NCI-H2227 treated with DMSO at 0.1 percent for 48 hours (cell line): ENCODE measurements at regions not wholly inside any gene's neighbourhood (a gene's known extent, or its start where the extent isn't known, plus 50 kb on each side); places are given as distances from the start of the nearest gene placed in this dataset.
"Not testable (repeated sequence)": the region's sequence is repeated elsewhere in the genome, so short reads cannot be mapped to it uniquely, and the experiment has no call there.

Source experiments
- DNase-seq: peaks from one replicate; lab custom pipeline; 2025; lab: John Stamatoyannopoulos, UW

GRCh38 chr2:39929531-39929930, 150.5 kb upstream of the THUMPD2 start:
- DNase-seq, result no peak

DNA sequence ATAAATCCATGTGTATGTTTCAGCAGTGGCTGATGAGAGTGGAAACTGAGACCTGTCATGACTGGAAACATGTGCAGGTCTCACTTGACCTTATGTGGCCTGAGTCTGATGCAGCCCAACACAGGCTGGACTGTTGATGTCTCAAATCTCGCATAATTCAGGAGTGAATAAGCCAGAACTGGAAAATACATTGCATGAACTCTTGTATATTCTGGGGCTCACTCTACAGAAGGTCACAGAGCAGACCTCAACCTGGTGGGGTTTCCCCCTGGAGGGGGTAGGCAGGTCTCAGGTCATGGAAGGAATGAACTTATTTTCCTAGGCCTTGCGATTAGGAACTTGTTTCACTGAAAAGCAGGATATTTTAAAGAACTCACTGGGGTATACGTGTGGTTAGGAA, 146.3 kb upstream of the THUMPD2 start:
- DNase-seq, result no peak

GRCh38 chr2:39923455-39923854, 144.4 kb upstream of the THUMPD2 start:
- no peak for DNase-seq

- no peak for DNase-seq
These were observed 143.8 kb upstream of the THUMPD2 start for GRCh38 chr2:39922679-39923405.

- no peak for DNase-seq
These were observed 141.3 kb upstream of the THUMPD2 start for GRCh38 chr2:39920307-39920801.

DNA sequence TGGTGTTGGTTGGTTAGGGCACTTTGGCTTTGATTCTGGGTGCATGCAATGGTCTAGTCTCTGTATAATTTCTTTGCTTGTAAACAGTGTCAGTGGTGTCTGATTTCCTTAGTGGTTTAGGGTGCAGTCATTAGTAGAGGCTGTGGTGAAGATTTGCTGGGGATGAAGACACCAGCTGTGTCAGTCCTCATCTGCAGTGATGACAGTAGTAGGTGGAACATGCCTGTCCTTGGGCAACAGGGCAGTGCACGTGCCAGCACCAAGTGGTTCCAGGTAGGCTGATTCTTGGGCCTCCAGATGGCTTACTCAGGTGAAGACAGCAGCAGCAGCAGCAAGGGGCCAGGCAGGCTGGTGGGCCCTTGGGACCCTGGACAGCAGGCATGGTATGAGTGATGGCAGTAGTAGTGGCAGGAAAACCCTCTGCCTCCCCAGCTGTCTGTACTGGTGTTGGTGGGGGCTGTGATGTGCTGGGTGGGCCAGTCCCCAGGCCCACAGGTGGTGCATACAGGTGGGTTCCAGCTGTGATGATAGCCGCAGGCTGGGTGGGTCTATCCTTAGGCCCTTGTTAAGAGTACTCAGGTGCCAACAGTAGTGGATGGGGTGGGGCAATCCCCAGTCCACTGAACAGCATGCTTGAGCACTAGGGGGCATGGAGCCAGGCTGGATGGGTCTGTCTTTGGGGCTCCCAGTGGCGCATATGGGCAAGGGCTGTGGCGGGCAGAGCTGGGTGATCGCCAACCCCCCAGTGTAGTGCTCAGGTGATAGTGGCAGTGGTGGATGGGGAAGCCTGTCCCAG, 140.7 kb upstream of the THUMPD2 start:
- DNase-seq, result no peak

DNA sequence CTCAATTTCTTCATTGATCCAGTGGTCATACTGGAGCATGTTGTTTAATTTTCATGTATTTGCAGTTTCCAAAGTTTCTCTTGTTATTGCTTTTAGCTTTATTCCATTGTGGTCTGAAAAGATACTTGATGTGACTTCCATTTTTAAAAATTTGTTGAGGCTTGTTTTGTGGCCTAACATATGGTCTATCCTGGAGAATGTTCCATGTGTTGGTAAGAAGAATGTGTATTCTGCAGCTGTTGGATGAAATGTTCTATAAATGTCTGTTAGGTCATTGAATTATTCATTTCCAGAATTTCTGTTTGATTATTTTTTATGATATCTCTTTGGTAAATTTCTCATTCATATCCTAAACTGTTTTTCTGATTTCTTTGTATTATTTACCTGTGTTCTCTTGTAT, 139.8 kb upstream of the THUMPD2 start:
- DNase-seq, result no peak

- not testable (repeated sequence) for DNase-seq
These were observed 138.3 kb upstream of the THUMPD2 start for GRCh38 chr2:39917371-39917770.

DNA sequence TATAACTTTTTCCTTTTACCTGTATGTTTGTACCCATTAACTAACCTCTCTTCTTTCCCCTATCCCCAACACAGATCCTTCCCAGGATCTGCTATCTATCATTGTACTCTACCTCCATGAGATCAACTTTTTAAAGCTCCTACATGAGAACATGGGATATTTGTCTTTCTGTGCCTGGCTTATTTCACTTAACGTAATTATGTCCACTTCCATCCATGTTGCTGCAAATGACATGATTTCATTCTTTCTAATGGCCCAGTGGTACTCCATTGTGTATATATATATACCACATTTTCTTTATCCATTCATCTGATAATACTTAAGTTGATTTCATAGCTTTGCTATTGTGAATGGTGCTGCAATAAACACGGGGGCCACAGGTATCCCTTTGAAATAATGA, 135.9 kb upstream of the THUMPD2 start:
- no peak for DNase-seq

DNA sequence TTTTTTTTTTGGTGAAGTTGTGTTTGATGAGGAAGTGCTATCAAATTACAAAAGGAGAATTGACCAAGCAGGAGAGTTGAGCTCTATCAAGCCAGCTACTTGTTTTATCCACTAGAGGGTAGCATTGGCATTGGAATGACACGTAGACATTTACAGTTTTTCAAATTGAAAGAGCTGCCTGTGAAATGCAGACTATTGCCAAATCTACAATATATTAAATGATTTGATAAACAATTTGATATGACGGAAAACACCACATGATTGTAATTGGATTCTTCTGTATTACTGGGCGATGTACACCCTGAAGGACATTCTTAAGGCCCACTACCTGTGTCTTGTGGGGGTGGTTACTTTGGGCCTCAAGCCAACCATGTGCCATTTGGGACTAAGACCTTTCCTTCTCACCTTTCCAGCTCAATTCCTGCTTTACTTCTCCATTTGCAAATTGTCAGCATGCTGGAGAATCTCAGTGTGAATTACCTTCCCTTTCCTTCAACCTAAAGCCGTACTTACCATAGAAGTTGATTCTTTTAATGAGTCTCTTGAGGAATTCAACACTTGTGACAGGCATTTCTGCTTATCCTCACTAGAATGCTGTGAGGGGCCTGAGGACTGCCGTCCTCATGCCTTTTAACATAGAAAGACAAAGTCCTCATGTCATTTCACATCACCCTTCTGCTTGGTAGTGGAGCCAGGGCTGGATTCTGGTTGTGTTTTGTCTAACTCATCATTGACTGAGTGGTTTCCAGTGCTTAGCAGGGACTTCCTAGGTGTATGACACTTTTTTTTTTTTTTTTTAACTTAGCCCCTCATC, 134.8 kb upstream of the THUMPD2 start:
- DNase-seq, result peak; percentile 84

DNA sequence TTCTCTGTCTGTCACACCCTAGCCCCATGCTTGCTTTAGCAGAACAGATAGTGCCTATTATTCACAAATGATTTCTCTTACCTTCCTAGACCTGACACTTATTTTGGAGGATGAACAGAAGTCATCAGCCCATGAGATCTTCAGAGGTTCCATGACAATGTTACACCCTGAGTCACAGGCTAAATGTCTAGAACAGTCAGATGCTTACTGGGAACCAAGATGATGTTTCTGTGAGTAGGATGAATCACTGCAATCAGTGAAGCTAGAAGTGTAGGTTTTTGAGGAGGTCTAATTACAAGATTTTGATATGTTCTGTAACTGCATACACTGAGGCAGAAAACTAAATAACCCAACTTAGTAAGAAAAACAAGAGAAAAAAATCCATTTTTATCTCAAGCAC, 123.0 kb upstream of the THUMPD2 start:
- no peak for DNase-seq

- no peak for DNase-seq
These were observed 119.9 kb upstream of the THUMPD2 start for GRCh38 chr2:39898934-39899333.

DNA sequence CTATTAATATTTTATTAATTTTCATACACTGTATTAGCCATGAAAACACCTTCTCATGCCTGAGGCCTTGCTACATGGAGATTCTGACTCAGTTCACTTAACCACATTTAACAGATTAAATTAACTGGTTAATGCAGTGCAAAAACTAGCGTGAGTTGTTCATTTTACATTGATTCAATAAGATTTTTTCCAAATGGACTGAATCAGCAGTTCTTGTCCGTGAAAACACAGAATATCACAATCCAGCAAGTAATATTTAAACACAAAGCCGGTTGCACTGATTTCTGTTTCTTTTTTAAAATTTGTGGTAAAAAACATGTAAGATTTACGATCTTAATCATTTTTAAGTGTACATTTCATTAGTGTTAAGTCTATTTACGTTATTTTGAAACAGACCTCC, 118.2 kb upstream of the THUMPD2 start:
- no peak for DNase-seq

DNA sequence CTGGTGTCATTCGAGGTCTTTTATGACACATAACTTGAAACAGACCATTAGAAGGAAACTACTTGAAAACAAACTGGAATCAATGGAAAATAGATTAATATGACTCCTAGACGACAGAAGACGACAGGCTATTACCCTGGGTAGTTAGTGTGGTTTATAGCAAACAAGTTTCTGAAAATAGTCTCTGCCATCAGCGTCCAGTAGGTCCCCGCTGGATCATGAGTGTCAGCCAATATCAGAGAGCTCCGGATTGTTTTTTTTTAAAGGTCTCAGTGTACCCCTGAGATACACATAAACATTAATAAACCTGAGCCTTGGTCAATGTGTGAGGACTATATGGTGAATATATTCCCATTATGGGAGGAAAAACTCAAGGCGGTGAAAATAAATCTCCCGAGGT, 115.0 kb upstream of the THUMPD2 start:
- DNase-seq, result no peak

DNA sequence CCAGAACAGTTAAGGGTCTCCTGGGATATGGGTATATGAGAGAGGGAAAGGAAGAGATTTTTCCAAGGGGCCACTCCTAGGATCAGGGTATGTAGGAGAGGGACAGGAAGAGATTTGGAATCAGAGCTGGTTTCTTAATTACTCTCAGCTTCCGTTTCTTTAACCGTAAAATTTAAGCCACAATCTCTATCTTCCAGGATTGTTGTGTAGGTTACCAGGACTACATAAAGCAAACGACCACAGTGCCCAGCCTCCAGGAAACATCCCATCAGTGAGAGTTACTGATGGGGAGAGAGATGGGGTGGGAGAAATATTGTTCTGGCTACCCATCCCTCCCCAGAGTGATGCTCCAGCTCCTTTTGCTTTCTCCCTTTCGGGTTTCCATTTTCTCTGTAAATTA, 114.6 kb upstream of the THUMPD2 start:
- DNase-seq, result no peak

DNA sequence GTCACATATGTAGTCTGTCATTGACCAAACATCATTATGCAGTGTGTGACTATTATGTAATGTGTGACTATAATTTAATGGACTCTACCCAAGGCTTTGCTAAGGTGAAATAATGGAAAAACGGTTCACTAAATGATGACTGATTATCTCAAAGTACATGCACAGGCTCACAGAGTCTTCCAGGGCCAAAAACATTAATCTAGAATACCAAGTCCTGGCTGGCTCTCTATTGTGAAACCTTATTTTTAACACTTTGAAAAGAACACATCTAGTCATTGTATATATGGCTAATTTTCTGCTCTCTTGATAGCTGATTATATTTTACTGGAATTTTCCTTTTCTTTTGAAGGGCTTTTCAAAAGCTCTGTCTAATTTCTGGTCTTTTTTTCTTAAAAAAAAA, 102.9 kb upstream of the THUMPD2 start:
- no peak for DNase-seq

- no peak for DNase-seq
These were observed 102.4 kb upstream of the THUMPD2 start for GRCh38 chr2:39881494-39881893.

- not testable (repeated sequence) for DNase-seq
These were observed 99.9 kb upstream of the THUMPD2 start for GRCh38 chr2:39879001-39879400.

GRCh38 chr2:39875914-39876267, 96.8 kb upstream of the THUMPD2 start:
- DNase-seq, result no peak

DNA sequence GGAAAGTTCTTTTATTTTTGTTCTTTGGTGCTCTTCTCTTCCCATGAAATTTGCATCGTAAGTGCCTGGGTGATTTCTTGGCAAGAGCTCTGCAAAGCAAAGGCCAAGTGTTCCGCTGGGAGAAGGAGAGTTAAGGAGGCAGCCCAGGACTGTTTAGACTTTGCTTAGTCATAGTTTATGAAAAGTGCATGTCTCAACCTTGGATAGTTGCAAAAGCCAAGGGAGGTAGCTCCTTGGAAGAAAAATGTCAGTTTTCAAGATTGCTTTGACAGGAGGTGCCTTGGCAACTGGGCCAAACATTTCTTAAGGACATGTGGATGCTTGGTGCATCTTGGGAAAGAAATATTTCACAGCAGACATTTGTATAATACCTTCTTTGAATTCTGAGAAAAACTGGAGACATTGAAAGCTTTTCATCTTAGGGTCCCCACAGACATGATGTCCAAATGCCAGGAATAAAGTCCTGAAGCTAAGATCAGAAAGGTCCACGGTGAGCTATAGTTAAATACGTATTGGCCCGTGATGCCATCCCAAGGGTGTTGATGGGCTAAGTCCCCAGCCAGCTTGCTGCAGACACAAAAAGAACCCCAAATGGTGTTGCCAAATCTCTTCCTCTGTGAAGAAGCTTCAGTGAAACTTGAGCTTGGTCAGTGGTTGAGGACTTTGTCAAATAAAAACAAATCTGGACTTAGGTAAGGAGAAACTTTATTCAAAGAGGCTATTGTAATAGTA, 96.3 kb upstream of the THUMPD2 start:
- no peak for DNase-seq

GRCh38 chr2:39874236-39874635, 95.2 kb upstream of the THUMPD2 start:
- DNase-seq, result no peak

- no peak for DNase-seq
These were observed 94.5 kb upstream of the THUMPD2 start for GRCh38 chr2:39873586-39873985.
